Suprapubic skin (tissue), 4 donors: ENCODE measurements at regions not wholly inside any gene's neighbourhood (a gene's known extent, or its start where the extent isn't known, plus 50 kb on each side); places are given as distances from the start of the nearest gene placed in this dataset.

ENCODE experiments used
- CTCF ChIP-seq, 2 donors: fragments of 200-600 bp in 1 of 2; fragments of 450-650 bp in 1 of 2; sonication (generic) in 1 of 2; IDR thresholded peaks; one replicate each; pipeline ENCODE4 v1.5.1; 2016 to 2019; ENCODE audit warnings: antibody characterized with exemption in 2 of 2, mild to moderate bottlenecking in 1 of 2, moderate library complexity in 1 of 2
- EP300 ChIP-seq: sonication (generic); formaldehyde crosslinking; IDR thresholded peaks from one replicate; pipeline ENCODE4 v1.6.1; 2017; ENCODE audit warnings: antibody characterized with exemption
- POLR2A ChIP-seq, 2 donors: fragments of 450-650 bp; IDR thresholded peaks; one replicate each; pipeline ENCODE4 v1.6.1; 2017; ENCODE audit warnings: antibody characterized with exemption in 2 of 2, mild to moderate bottlenecking in 2 of 2, moderate library complexity in 2 of 2
- POLR2AphosphoS5 ChIP-seq, 3 donors: sonication (generic); formaldehyde crosslinking; IDR thresholded peaks; one replicate each; pipeline ENCODE4 v1.6.1; 2017; ENCODE audit warnings: antibody characterized with exemption in 3 of 3

GRCh38 chr13:84821261-84821660 is 939.0 kb upstream of the SLITRK1 start:
- TF ChIP-seq CTCF (IDR thresholded peaks at IDR 0.05) = no peak
- TF ChIP-seq POLR2AphosphoS5 (IDR thresholded peaks at IDR 0.05) = no peak
- no peak for TF ChIP-seq EP300
- TF ChIP-seq POLR2A (IDR thresholded peaks at IDR 0.05) = no peak
